Stimulated activated CD4-positive, alpha-beta T cell treated with anti-CD3 and anti-CD28 coated beads, Interleukin-4, amount 100 ng/mL, for 4 hours (primary cell): ENCODE measurements at regions not wholly inside any gene's neighbourhood (a gene's known extent, or its start where the extent isn't known, plus 50 kb on each side); places are given as distances from the start of the nearest gene placed in this dataset.

ENCODE experiments used
- DNase-seq, 2 experiments: peaks; one replicate each; pipeline ENCODE4 v3.0.0-alpha.2; 2020

- DNase-seq: no peak
Measured at GRCh38 chr4:38344929-38345328, 319.1 kb upstream of the KLF3 start.

GRCh38 chr4:38347251-38347650 is 316.7 kb upstream of the KLF3 start:
- DNase-seq: no peak

DNA sequence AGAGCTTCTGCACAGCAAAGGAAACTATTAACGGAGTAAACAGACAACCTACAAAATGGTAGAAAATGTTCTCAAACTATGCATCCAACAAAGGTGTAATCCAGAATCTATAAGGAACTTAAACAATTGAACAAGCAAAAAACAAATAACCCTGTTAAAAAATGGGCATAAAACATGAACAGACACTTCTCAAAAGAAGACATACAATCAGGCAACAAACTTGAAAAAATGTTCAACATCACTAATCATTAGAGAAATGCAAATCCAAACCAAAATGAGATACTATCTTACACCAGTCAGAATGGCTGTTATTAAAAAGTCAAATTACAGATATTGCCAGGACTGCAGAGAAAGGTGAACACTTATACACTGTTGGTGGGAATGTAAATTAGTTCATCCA is 309.6 kb upstream of the KLF3 start:
- DNase-seq: no peak

GRCh38 chr4:38354872-38355271 is 309.1 kb upstream of the KLF3 start:
- DNase-seq: no peak

DNA sequence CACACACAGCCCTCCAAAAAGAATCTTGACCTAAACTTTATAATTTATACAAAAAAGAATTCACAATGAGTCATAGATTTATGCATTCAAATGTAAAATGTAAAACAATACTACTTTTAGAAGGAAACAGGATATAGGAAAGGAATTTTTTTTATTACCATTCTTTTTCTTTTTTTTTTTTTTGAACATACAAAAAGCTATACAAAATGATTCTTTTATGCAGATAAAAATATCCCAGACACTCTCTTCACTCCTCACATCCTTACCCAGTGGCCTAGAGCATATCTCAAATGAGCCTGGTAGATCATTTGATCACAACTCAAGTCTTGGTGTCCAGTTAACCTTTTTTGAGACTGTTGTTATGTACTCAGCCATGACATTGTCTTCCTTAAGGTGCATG is 307.3 kb upstream of the KLF3 start:
- no peak for DNase-seq

GRCh38 chr4:38357546-38357945 is 306.5 kb upstream of the KLF3 start:
- no peak for DNase-seq

- DNase-seq: no peak
Measured at GRCh38 chr4:38359113-38359512, 304.9 kb upstream of the KLF3 start.

- no peak for DNase-seq
Measured at GRCh38 chr4:38360201-38360600, 303.8 kb upstream of the KLF3 start.

GRCh38 chr4:38364383-38364963 is 299.5 kb upstream of the KLF3 start:
- DNase-seq: no peak

GRCh38 chr4:38365261-38365660 is 298.7 kb upstream of the KLF3 start:
- no peak for DNase-seq

DNA sequence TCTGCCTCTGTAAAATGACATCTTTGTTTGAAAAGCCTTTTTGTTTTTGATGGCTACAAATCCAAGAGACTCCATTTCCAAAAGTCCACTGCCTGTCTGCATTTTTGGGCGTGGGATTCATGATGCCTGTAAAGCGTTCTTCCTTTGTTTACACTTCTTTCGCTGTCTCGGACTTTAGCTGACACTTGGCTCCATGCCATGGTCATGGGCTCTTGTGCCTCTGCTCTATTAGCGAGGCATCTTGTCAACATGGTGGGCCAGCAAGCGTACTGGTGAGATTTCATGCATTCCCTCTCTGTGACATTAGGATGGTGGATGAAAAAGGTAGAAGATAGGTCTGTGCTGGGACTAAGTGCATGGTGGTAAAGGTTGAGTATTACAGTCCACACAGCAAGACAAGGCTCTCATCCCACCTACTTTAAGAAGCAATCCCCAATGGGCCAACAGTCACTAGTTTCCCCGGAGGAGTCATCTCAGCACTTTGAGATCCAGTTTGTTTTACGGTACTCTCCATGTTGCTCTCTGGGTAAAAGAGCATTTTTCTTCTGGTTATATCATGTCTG is 298.2 kb upstream of the KLF3 start:
- no peak for DNase-seq

- DNase-seq: no peak
Measured at GRCh38 chr4:38366456-38366855, 297.5 kb upstream of the KLF3 start.

- DNase-seq: no peak
Measured at GRCh38 chr4:38366997-38367396, 297.0 kb upstream of the KLF3 start.

DNA sequence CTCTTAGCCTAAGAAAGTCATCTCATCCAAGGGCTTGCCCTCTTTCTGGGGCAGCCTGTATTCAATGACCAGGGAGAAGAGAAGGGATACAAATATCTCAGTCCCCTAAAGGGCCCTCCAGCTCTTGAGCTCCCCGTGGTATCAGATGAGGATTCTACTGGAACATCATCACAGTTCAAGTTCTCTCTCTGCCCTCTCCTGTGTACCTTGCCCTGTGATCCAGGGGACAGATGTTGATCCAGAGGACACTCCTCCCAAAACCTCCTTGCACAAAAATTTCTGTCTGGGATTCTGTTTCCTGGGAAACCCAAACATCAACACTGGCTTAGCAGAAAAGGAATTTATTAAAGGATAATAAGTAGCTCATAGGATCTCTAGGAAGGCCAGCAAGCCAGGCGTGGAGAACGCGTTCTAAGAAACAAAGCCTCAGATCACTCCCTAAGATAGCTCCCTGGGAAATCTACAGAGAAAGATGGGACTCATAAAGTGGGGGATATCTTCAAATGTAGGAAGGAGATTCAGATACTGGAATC is 296.3 kb upstream of the KLF3 start:
- DNase-seq: no peak

DNA sequence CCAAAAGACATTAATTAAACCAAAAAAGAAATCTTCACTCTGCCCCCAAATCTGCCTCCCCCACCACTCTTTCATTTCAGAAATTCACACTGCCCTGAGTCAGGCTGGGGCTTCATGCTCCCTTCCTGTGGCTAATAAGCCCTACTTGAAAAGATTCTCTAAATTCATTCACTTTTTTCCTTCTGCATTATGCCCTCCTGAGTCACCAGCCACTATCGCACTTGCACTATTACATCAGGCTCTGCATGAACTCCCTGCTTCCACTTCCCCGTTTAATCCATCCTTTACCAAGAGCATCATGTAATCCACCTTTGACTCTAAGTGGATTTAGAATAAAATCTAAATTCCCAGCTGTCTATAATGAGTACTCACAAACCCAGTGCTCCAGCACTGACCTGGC is 295.4 kb upstream of the KLF3 start:
- DNase-seq: no peak

GRCh38 chr4:38371391-38371851 is 292.6 kb upstream of the KLF3 start:
- no peak for DNase-seq

GRCh38 chr4:38373375-38373774 is 290.6 kb upstream of the KLF3 start:
- DNase-seq: no peak

DNA sequence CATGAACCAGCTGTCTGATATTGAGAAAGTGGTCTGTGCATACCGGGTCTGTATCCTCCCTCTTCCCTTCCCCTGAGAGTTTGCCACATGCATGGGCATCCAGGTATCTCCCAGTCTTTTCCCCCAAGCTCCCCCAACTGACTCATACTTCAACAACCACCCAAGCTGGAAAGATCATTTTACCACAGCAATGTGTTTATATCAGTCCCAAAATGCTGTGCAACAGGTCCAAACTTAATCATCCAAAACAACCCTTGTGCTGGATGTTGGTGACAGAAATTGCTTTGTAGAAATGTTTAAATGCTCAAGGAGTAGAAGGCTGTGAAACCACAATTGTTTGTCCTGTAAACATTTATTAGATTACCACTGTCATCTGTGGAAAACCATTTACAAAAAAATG is 286.8 kb upstream of the KLF3 start:
- no peak for DNase-seq

GRCh38 chr4:38378478-38378877 is 285.5 kb upstream of the KLF3 start:
- DNase-seq: no peak

DNA sequence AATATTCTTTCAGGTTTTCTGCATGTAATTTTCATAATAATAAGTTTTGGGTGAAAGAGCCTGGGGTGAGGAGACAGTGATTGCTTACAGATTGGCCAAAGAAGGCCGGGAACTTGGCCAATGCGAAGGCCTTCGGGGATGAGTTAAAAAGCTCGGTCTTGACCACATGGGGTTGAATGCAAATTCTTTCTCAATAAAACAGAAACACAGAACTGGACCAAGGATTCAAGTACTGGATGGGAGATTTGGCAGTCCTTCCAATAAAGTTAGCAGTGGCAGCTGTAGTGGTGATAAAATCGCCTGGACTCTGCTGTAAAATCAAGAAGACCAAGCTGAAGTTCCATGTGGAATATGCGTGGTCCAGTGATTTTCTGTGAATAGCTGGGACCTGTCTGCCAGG is 282.2 kb upstream of the KLF3 start:
- no peak for DNase-seq

DNA sequence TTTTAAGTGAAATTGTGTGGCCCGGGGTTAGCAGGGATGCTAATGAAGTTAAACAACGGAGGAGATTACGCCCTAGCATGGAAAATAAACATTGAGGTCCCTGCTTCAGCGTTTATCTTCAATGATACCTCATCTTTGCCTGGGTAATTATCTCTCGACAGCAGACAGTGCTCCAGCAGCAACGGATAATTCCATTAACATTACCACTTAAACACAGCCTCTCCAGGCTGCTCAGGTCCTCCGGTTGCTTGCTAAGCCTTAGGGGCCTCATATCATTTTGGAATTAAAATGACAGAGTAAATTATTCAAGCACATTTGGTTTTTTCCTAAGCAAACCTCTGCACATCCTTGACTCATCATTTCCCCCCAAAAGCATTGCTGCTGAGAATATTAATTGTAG is 281.5 kb upstream of the KLF3 start:
- no peak for DNase-seq

DNA sequence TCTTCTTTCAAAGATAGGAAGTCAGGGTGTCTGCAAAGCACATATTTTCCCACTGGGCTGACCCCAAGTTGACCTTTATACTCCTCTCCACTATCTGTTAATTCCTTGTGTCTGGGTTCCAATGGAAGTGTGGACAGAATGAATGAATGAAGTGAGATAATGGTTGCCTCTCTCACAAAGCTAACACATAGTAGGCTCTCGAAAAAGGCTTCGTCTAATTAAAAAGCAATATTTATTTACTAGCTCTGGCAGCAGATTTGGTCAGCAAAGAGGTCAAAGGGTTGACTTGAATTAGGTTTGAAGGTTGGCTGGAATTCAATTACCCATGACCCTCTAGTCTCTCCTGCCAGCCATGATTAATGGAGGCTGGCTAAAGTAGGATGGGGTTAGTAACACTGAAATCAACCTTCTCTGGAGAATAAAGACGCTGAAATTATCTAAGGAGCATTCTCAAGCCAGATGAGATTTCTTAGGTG is 280.3 kb upstream of the KLF3 start:
- DNase-seq: no peak

DNA sequence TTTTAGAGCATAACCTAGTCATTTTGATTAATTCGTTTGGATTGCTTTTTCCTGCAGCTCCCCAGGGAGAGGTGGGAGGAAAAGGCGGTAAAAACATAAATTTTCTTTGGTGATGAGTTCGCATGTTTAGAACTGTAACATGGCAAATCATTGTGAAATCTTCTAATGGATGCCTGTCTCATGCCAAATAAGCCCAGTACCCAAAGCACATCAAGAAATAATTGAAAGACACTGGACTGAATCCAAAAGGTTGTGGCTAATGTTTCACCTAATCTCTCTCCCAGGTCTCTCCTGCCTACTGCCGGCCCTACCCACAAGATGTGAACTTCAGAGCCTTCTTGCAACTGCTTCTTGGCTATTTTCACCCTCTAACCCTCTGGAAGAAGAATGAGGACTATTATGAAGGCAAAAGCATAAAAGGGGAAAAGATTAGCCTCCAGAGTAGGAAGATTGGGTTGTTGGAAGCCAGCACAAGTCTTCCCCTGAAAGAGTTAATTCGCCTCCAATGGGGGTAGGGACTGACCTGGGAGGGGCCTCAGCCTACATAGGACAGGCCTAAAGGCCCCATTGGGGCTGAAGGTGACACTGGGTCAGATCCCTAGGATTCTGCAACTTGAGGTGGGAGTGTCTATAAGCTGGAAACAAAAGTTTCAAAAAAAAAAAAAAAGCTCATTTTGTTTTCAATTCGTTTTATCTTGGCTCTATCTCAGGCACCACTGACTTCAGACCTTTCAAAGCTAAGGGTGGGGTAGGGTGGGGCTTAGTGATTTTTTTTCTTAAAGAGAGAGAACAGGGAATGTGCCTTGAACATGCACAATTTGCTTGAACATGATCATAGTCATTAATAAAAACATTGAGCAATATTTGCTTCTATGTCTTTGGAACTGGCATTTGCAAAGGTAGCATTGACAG is 278.6 kb upstream of the KLF3 start:
- no peak for DNase-seq

DNA sequence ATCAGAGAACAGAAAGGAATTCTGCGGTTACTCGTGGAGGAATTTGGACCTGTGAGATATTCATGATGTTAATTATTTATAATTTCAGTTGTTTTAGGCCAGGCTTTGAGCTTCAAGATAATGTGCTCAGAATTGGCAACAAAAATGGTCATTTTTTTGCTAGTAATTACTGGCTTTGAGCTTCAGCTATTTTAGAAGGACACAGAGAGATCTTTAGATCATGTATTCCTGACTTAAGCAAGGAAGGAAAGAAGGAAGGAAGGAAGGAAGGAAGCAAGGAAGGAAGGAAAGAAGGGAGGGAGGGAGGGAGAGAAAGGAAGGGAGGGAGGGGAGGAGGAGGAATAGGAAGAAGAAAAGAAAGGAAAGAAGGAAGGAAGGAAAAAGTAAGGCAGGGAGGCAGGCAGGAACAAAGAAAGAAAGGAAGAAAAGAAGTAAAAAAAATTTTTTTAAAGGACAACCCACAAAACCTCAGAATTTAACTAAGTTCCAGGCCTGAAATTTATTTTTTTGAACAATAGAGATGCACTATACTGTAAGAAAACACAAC is 277.9 kb upstream of the KLF3 start:
- DNase-seq: no peak
